MM.1S (cell line): ENCODE measurements at regions not wholly inside any gene's neighbourhood (a gene's known extent, or its start where the extent isn't known, plus 50 kb on each side); places are given as distances from the start of the nearest gene placed in this dataset.

Experiments used
- CTCF ChIP-seq: fragments of 300-600 bp; sonication (generic); IDR thresholded peaks from 2 replicates; pipeline ENCODE4 v1.5.1; 2016; ENCODE audit warnings: antibody characterized with exemption, low read length, mixed read lengths
- EZH2 ChIP-seq: fragments of 300-600 bp; sonication (generic); optimal IDR thresholded peaks from 2 replicates; pipeline ENCODE3; 2017; ENCODE audit warnings: low read depth, mild to moderate bottlenecking, antibody characterized with exemption, low read length, mixed read lengths

GRCh38 chr12:46981622-46982021 is 97.8 kb upstream of the PCED1B start:
- no peak for TF ChIP-seq CTCF
- TF ChIP-seq EZH2, result no peak
